Activated CD4-positive, CD25-positive, alpha-beta regulatory T cell treated with anti-CD3 and anti-CD28 coated beads, Interleukin-2, amount 50 U/mL, for 24 hours (primary cell): ENCODE measurements at regions not wholly inside any gene's neighbourhood (a gene's known extent, or its start where the extent isn't known, plus 50 kb on each side); places are given as distances from the start of the nearest gene placed in this dataset.

Source experiments
- ATAC-seq, 2 donors: fragments of 150-1000 bp; cut with Tn5 transposase; one replicate each; pipeline ENCODE4 v1.10.0; 2021; ENCODE audit warnings: mild to moderate bottlenecking in 1 of 2, moderate library complexity in 1 of 2

DNA sequence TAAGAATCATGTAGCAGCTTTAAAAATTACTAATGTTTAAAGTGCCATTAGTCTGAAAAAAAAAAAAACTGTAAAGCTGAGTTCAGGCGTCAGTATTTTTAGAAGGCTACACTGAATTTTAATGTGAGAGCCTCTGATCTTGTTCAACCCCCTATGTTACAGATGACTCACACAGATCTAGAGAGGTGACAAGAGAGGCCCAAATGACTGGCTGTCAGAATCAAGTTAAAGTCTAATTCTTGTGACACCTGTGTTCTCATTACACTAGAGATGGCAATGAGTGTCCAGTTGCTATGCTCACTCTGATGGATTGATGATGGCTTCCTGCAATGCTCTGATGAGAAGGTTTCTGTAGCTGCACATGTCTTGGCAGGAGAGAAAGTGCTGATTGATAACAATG lies 203.5 kb upstream of the OBI1 start:
- ATAC-seq: no peak

DNA sequence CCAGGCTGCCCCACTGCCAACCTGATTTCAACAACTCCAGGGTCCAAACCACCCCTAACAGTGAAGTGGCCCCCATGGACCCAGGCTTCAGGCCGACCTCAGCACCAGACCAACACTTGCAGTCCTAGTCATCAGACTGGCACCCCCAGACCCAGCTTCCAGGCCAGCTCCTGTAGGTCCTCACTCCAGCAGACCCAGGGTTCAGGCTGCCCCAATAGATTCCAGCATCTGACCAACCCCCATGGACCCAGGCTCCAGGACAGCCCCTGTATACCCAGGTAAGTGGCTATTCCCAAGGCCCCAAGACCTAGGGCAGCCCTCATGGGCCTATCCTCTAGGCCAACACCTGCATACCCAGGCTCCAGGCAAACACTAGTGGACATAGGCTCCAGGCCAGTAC lies 193.8 kb upstream of the OBI1 start:
- ATAC-seq: no peak

DNA sequence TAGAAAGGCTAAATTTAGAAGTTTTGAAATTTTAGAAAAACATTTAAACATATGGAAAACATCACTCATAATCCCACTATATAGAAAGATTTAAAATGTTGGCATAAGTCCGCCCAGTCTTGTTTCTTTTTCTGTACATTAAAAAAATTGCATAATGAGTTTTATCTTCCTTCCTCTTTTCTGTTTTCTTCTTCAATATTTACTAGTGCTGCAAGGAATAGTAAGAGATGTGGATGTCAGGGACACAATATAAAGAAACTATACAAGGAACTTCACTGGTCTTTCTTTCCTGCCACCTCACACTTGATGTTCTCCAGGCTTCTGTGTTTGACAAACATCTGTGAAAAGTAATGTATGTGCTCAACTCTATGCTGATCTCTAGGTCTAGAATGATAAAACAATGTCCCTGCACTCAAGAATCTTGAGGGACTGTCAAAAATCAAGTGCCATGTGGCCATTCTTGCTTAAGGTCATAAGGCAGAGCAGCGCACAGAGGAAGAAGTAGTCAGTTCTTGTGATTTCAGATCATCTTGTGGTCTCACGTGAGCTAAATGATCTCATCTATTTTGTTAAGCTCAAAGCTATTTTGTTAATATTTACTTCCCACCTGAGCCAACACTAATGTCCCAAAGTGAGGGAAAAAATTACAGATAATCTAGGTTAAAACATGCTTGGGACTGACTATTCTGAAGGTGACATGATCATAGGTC lies 186.9 kb upstream of the OBI1 start:
- ATAC-seq: no peak

DNA sequence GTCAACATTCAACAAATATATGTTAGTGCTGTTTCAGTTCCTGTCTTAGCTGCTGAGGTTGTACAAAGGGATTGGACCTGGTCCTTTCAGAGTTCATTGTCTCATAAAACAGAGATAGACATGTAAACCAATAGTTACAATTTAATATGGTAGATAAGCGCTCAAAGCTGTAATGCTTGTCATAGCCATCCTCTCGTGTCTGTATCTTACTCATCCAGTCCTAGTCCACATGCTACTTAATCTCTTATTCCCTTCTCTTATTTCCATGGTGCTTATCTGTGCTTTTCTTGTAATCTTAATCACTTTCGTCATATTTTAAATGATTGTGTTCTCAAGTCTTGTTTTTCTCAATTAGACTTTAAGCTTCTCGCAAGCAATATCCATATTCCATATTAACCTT lies 185.2 kb upstream of the OBI1 start:
- ATAC-seq: no peak

DNA sequence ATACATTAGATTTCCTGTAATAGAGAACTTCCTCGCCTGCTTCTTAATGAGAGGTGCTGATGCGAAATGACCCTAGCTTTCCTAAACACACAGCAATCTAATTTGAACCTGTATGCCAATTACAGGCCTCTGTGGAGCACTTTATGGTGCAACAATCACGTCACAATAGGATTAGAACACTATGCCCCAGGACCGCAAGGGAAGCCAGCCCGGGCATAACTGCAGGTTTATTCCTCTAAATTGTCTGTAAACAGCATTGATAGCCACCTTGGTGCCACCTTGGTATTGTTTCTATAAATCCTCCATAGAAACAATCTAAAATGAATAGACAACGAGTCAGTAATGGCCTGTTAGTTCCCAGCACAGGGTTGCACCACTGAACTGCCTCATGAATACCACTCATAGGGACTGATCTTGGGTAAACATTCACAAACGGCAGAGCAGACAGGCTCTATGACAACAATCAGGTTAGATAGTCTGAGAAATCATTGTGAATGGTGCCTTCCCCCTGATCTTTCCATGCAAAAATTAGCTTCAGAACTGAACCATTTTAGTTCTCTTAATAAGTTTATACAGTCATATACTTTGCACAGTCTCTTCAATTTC lies 182.5 kb upstream of the OBI1 start:
- ATAC-seq: no peak

DNA sequence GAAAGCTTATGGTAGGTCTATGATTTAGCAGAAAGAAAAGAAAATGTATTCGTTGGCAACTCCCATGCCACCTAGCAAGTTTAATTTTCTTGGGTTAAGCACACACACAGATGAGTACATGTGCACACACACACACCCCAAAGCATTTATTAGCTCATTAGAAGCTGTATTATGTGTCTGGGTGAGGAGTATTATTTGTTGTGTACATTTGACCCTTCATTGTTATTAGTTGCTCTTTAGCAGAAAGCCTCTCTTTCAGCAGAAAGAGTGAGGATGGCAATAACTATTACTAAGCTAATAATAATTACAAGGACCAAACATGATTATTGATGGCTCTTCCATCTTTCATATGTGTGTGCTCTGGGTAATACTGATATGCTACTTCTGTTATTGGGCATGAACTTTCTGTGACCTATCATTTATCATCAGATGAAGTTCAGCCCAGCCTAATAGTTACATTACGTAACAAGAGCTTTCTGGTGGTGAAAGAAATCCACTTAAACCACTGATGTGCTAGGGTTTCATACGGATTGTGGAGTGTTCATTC lies 177.4 kb upstream of the OBI1 start:
- ATAC-seq: no peak

DNA sequence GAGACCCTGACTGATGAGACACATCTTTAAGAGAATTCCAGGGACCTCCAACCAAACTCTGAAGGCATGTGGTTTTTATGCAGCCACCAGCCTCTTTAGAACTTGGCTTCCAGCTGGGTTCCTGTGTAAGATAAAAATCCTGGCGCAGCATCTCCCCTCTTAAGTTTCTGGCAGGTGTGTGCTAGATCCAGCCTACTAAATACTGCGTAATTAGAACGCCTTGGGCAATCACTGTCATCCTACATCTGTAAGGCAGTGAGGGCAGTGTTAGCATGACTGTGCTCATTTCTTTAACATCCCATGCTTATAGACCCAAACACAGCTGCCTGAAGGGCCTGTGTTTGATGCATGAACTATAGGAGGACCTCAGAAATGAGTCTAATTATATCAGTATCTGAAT lies 173.5 kb upstream of the OBI1 start:
- no peak for ATAC-seq

DNA sequence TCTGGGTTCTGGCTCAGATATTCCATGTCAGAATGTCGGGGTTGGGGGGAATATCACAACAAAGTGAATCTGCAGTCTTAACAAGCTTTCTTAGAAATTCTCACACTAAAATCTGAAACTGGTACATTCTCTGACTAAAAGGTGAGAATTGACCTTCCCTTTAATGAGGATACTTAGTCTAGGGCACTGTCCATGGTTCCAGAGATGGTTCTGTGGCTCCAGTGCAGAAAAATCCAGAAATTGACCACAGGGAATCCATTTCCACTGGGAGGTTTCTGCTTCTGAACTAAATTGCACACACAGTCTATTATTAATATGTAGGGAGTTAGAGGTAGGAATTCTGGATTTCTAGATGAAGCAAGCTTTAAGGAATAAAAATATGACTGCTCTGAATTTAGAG lies 171.6 kb upstream of the OBI1 start:
- no peak for ATAC-seq

DNA sequence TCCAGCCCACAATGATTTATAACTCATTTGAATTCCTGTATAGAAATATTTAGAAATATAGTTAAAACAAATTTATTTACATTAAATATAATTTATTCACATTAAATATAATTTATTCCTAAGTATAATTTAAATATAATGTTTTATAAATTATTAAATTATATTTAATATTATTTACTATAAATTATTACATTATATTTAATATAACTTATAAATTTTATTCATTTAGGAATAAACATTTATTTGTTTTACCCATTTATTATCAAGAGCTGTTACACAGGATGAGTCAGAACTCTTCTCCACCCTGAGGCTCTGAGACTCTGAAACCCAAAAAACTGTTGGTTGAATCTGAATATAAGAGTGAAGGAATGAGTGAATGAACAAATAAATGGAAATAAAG lies 170.9 kb upstream of the OBI1 start:
- ATAC-seq: no peak

DNA sequence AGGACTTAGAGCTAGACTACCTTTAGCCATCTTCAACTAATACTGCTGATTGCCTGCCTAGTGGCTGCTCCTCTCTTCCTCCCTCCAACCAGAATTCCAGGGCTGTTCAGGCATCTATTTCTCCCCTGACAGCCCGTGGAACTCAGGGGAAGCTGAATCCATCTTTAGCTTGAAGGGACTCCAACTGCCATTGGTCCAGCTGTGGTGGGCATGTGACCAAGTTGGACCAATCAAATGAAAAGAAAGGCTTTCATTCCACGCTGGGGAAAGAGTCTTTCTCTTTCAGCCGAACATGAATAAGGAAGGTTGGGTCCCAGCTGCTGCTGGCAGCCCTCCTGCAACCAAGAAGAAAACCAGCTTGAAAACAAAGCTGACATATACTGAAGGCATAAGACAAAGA lies 168.5 kb upstream of the OBI1 start:
- ATAC-seq: no peak

DNA sequence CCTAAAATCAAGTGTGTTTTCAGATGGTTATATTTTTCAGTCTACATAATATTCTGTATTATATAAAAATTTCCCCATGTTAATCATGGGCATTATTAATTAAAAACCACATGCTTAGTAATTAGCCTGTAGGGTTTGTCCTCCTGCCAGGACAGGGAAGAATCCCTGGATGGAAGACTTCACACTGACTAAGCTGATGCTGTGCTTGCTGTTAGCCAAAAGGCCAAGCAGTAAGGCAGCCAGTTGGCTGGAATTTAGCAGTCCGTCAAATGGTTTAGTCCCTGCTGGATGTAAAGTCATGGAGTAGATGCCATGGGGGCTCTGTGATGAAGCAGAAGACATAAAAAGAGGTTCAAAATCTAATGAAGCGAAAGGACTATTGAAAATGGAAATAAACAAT lies 168.0 kb upstream of the OBI1 start:
- no peak for ATAC-seq

DNA sequence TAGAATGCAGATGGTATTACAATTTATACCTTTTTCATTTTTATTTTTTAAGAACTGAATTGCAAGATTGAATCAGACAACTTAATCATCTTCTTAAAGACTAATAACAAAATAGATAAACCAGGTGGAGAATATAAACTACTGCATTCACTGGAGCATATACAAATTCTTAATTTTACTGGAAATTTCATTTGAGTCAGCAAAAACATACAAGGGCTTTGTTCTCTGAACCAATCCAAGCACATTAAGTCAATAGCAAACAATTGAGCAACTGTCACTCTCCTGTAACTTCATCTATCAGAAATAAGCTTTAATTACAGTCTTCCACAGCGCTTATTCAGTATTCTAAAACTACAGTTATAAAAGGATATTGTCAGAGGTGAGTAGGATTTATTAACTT lies 167.4 kb upstream of the OBI1 start:
- no peak for ATAC-seq

DNA sequence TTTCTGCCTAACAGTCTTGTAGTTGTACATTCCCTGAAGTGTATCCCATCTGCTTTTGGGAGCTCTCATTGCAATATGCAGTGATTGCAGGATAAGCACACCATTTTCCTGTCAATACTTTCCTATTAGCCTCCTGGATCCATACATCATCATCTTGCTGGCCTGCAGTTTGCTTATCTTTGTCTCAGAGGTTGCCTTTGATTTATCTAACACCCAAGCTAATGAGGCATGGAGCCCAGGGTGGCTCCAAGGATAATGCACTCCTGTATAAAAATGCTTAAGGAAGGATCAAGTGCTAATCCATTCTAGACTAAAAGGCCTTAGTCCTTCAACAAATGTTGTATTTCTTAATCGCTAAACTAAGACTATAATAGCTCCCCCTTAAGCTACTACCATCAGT lies 161.6 kb upstream of the OBI1 start:
- ATAC-seq: no peak

DNA sequence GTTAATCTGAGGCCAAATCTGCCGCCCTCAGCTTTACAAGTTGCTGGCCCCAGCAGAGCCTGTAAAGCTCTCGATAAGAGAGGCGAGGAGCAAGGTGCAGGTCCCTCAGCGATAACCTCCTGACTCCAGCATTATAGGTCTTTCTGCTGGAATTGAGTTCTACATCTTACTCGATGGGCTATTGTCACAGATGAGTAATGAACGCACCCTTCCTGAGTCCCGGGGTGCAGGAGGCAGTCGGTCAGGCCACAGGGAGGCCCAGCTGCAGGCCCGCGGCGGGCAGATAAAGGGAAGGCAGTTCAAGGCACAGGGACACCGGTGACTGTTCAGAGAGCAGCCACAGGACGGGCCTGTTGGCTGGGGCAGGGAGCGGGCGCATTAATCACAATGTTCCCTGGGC lies 157.6 kb upstream of the OBI1 start:
- no peak for ATAC-seq

DNA sequence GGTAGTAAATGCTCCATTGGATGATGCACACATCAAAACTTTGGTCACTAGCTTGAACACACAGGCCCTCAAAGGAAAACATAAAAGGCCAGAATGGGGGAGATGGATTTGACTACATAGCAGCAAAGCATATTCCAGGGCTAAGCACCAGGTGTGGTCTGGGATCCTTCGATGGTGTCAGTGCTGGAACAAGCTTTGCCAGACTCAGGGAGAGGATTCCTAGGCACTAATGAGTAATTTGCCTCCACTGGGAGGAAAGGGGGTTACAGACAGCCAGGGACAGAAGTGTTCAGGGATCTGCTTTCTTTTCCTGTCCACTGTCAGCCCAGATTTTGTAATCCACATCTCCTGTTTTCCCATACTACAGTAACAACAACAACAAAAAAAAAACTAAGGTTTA lies 157.2 kb upstream of the OBI1 start:
- ATAC-seq: no peak

DNA sequence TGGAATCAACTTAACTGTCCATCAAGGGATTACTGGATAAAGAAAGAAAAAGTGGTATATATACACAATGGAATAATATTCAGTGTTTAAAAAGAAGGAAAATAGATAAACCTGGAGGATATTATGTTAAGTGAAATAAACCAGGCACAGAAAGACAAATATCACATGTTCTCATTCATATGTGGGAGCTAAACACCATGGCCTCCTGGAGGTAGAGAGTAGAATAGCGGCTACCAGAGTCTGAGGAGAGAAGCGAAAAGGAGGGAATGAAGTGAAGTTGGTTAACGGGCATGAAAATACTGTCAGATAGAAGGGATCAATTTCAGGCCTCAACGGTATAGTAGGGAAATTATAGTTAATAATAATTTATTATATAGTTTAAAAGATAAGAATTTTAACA lies 147.5 kb upstream of the OBI1 start:
- no peak for ATAC-seq

DNA sequence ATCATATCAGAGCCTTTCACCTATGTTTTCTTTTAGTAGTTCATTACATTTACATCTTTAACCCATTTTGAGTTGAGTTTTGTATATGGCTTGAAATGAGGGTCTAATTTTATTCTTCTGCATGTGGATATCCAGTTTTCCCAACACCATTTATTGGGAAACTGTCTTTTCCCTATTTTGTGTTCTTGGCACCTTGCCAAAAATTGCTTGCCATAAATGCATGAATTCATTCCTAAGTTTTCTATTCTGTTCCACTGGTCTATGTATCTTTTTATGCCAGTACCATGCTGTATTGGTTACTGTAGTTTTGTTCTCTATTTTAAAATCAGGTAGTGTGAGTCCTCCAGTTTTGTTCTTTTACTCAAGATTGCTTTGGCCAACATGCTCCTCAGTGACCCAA lies 144.0 kb upstream of the OBI1 start:
- no peak for ATAC-seq

DNA sequence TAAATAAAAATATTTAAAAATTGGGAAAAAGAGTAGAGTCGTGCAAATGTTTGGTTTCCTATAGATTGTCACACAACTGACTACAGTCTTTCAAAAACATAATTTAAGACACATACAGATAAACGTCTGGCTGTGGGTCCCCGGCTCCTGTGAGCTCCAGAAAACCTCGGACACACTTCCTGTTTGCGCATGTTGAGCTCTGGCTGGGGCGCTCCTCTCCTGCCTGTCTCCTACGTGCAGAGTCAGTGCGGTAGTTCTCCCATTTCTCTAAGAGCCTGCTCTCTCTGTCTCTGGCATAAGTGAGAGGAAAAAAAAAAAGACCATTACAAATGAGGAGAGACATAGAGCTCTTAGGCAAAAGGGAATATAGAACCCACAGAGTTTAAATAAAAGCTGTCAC lies 128.2 kb upstream of the OBI1 start:
- no peak for ATAC-seq

DNA sequence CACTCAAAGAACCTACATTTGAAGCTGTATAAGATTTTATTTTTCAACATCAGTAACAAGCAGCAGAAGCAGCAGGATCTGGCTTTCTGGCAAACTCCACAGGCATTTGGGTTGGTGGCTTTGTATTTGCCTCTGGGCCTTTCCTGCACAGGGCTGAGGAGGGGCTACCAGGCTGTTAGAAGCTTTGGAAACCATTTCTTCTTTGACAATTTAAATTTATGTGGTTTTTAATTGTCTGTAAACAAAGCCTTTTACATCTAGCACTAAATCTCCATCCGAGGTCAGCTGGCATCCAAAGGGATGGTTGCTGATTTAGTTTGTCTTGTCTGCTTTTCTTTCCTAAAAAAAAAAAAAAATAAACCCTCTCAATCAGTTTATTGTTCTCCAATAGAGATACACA lies 127.5 kb upstream of the OBI1 start:
- ATAC-seq: no peak

DNA sequence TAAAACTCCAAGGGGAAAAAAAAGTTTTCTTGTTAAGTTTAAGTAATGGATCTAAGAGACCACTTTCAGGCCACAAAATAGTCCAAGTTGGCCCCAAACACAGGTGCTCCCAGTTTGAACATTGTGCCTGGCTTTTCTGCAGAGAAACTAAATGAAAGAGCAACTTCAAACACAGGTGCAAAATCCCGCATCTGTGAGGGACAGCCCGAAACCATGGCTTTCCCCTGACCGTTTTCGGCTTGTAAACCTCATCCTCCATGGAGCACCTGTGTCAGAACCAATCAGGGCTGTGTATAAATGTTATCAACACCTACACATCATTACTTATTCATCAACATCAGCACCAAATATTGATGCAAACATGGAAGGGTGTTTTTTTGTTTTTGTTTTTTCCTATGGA lies 126.8 kb upstream of the OBI1 start:
- ATAC-seq: no peak

DNA sequence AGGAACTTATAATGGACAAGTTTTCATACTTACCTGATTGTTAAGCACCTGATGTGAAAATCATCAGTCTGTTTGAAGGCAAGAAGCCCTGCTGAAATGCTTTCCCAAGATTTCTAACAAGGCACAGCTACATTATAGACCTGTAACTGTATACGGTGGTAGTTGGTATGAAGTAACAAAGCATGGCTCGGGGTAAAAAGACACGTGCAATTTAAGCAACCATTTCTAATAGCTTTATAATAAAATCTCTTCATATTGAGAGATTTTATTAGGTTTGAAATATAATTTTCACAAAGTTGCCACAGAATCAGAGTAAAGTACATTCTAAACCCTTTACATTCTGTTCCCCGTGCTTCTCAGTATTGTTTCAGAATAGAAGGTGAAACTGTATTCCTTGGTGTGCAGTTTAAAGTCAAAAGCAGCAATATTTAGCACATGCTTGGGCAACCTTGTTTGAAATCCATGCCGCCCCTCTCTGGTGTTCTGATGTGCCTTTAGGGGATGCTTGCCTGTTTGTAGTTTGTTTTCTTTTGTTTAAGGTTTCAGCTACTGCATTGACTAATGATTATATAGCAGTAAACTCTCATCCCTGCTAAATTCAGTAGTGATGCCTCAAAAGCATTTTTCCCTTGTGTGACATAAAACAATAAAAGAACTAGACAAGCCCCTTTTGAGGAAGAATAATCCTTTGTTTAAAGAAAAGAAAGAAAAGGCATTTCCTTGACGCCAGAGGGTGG lies 125.2 kb upstream of the OBI1 start:
- no peak for ATAC-seq

DNA sequence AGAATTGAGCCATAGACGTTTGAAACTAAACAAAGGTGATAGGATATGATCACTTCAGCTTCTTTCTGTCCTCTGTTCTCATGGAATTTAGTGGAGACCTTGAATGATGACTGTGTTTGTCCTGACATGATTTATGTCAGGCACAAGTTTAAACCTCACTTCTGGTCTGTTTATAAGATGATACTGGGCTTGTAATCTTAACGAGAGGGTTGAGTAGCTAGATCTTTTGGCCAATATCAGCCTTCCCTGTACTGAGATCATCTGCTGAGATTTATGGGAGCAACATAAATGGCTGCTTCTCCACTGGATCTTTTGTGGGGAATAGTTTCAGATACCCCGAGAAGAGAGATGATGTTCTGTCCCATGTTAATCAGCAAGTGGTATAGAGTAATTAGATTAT lies 121.8 kb upstream of the OBI1 start:
- no peak for ATAC-seq

DNA sequence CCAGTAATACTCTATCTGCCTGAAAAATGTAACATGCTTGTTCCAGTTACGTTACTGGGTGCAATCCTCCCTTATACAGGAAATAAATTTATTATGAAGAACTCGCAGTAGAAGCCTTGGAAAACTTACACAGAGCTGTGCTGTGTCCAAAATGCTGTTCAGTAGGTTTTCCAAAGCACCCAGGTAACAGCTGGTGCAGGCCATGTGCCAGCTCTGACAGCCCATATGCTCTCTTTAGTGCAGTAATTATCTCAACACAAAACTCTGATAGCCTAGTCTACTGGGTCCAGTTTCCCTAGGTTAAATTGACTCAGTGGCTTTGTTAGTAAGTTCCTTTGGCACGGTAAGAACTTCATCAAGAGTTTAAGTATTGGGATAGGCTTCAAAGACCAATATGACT lies 120.7 kb upstream of the OBI1 start:
- ATAC-seq: no peak

DNA sequence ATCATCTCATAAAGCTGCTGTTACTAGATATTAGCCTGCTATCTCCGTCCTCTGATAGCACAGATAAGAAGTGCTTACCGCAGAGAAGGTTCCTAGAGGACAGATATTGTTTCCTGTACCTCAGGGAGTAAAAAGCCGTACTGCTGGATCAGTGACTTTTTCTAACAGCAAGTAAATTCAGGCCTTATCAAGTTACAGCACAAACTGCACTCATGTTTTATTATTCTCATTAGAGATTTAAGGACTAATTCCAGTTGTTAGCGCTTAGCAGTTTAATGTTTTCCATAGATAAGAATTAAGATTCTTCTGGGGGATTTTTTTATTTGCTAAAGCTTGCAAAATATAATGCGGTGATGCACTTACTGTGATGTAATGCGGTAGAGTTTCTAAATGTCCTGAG lies 119.0 kb upstream of the OBI1 start:
- ATAC-seq: no peak
